Osteocyte (in vitro differentiated cells): ENCODE measurements at regions not wholly inside any gene's neighbourhood (a gene's known extent, or its start where the extent isn't known, plus 50 kb on each side); places are given as distances from the start of the nearest gene placed in this dataset.

Source experiments
- DNase-seq: peaks from one replicate; pipeline ENCODE4 v3.0.0; 2021; ENCODE audit warnings: mixed read lengths; ENCODE audit not compliant: unreplicated experiment; ENCODE audit errors: extremely low spot score
- H3K27ac Mint-ChIP-seq: one replicate; pipeline ENCODE4 v1.8.0; 2021; ENCODE audit warnings: mild to moderate bottlenecking, mixed read lengths; ENCODE audit not compliant: unreplicated experiment
- H3K27me3 Mint-ChIP-seq: one replicate; pipeline ENCODE4 v1.8.0; 2021; ENCODE audit warnings: mixed read lengths; ENCODE audit not compliant: unreplicated experiment
- H3K36me3 Mint-ChIP-seq: one replicate; pipeline ENCODE4 v1.8.0; 2021; ENCODE audit warnings: mixed read lengths; ENCODE audit not compliant: unreplicated experiment
- H3K4me1 Mint-ChIP-seq: one replicate; pipeline ENCODE4 v1.8.0; 2021; ENCODE audit warnings: mixed read lengths; ENCODE audit not compliant: unreplicated experiment
- H3K4me3 Mint-ChIP-seq: one replicate; pipeline ENCODE4 v1.8.0; 2021; ENCODE audit warnings: mild to moderate bottlenecking, moderate library complexity, mixed read lengths; ENCODE audit not compliant: unreplicated experiment
- H3K9me3 Mint-ChIP-seq: one replicate; pipeline ENCODE4 v1.8.0; 2021; ENCODE audit warnings: mixed read lengths; ENCODE audit not compliant: unreplicated experiment
- CTCF ChIP-seq: fragments of 200-600 bp; sonication (generic); IDR thresholded peaks from 2 replicates; pipeline ENCODE4 v1.5.0; 2021; ENCODE audit warnings: antibody characterized with exemption, mild to moderate bottlenecking, moderate library complexity

- Mint-ChIP-seq H3K36me3 (no peaks in the 10 kb centered on the region), H3K4me3 (no peak overlapping the region), H3K9me3 (no peaks in the 10 kb centered on the region), H3K27ac (no peak overlapping the region), H3K4me1 (peaks cover 6% of the 10 kb centered on the region), H3K27me3 (no peaks in the 10 kb centered on the region)
- DNase-seq, result no peak
- no peak for TF ChIP-seq CTCF
These were observed 50.6 kb upstream of the ZMYND8 start for GRCh38 chr20:47406849-47407682.

GRCh38 chr20:47411161-47411560 is 54.7 kb upstream of the ZMYND8 start:
- TF ChIP-seq CTCF, result no peak
- Mint-ChIP-seq H3K36me3 (no peaks in the 10 kb centered on the region), H3K4me3 (no peak overlapping the region), H3K27me3 (no peaks in the 10 kb centered on the region), H3K27ac (no peak overlapping the region), H3K4me1 (peaks cover 6% of the 10 kb centered on the region), H3K9me3 (no peaks in the 10 kb centered on the region)
- DNase-seq, result no peak

- TF ChIP-seq CTCF, result no peak
- H3K27ac Mint-ChIP-seq, result no peak overlapping the region
- no peak overlapping the region for H3K4me3 Mint-ChIP-seq
- no peak for DNase-seq
- H3K27me3 Mint-ChIP-seq, result no peaks in the 10 kb centered on the region
- no peaks in the 10 kb centered on the region for H3K36me3 Mint-ChIP-seq
- no peaks in the 10 kb centered on the region for H3K9me3 Mint-ChIP-seq
- peaks cover 3% of the 10 kb centered on the region for H3K4me1 Mint-ChIP-seq
These were observed 55.6 kb upstream of the ZMYND8 start for GRCh38 chr20:47412083-47412482.

GRCh38 chr20:47413189-47413588 is 56.7 kb upstream of the ZMYND8 start:
- TF ChIP-seq CTCF, result no peak
- no peak overlapping the region for H3K4me3 Mint-ChIP-seq
- H3K27ac Mint-ChIP-seq, result no peak overlapping the region
- H3K9me3 Mint-ChIP-seq, result no peaks in the 10 kb centered on the region
- DNase-seq, result no peak
- H3K4me1 Mint-ChIP-seq, result peaks cover 7% of the 10 kb centered on the region
- H3K27me3 Mint-ChIP-seq, result no peaks in the 10 kb centered on the region
- no peaks in the 10 kb centered on the region for H3K36me3 Mint-ChIP-seq

GRCh38 chr20:47417245-47418068 is 61.0 kb upstream of the ZMYND8 start:
- Mint-ChIP-seq H3K36me3 (no peaks in the 10 kb centered on the region), H3K9me3 (no peaks in the 10 kb centered on the region), H3K4me3 (no peak overlapping the region), H3K27me3 (no peaks in the 10 kb centered on the region), H3K27ac (peak overlapping the region; percentile 27), H3K4me1 (peaks cover 10% of the 10 kb centered on the region)
- no peak for TF ChIP-seq CTCF
- DNase-seq, result no peak
